Hepatocyte (in vitro differentiated cells): ENCODE measurements at regions not wholly inside any gene's neighbourhood (a gene's known extent, or its start where the extent isn't known, plus 50 kb on each side); places are given as distances from the start of the nearest gene placed in this dataset.

Source experiments
- DNase-seq: peaks from one replicate; pipeline ENCODE4 v3.0.0-alpha.2; 2016; ENCODE audit warnings: low spot score
- H2AFZ ChIP-seq: fragments of 200-600 bp; sonication (generic); 2 replicates; pipeline ENCODE4 v1.6.0; 2016; ENCODE audit warnings: antibody characterized with exemption, mild to moderate bottlenecking
- H3K27ac ChIP-seq: fragments of 200-600 bp; sonication (generic); 2 replicates; pipeline ENCODE4 v1.5.1; 2016; ENCODE audit warnings: mild to moderate bottlenecking
- H3K27me3 ChIP-seq: fragments of 200-600 bp; sonication (generic); 2 replicates; pipeline ENCODE4 v1.6.1; 2016
- H3K36me3 ChIP-seq: fragments of 200-600 bp; sonication (generic); replicated peaks from 2 replicates; pipeline ENCODE4 v1.5.1; 2016; ENCODE audit warnings: low read depth; ENCODE audit not compliant: insufficient read depth
- H3K4me1 ChIP-seq: fragments of 200-600 bp; sonication (generic); 2 replicates; pipeline ENCODE4 v1.5.1; 2016; ENCODE audit warnings: mild to moderate bottlenecking, moderate library complexity; ENCODE audit not compliant: insufficient read depth
- H3K4me2 ChIP-seq: fragments of 200-600 bp; sonication (generic); 2 replicates; pipeline ENCODE4 v1.6.0; 2016
- H3K4me3 ChIP-seq: fragments of 200-600 bp; sonication (generic); 2 replicates; pipeline ENCODE4 v1.5.1; 2016; ENCODE audit warnings: mild to moderate bottlenecking
- H3K79me2 ChIP-seq: fragments of 200-600 bp; sonication (generic); 2 replicates; pipeline ENCODE4 v1.6.0; 2017; ENCODE audit warnings: mild to moderate bottlenecking
- H3K9me2 ChIP-seq: fragments of 200-600 bp; sonication (generic); replicated peaks from 2 replicates; pipeline ENCODE4 v1.6.0; 2017; ENCODE audit warnings: mild to moderate bottlenecking; ENCODE audit not compliant: insufficient read depth
- H3K9me3 ChIP-seq: fragments of 200-600 bp; sonication (generic); 2 replicates; pipeline ENCODE4 v1.5.1; 2016; ENCODE audit warnings: low read depth, mild to moderate bottlenecking
- H4K20me1 ChIP-seq: fragments of 200-600 bp; sonication (generic); 2 replicates; pipeline ENCODE4 v1.6.0; 2016; ENCODE audit warnings: mild to moderate bottlenecking; ENCODE audit not compliant: insufficient read depth, poor library complexity, severe bottlenecking
- EZH2 ChIP-seq: fragments of 200-600 bp; sonication (generic); IDR thresholded peaks from 2 replicates; pipeline ENCODE4 v1.6.1; 2016; ENCODE audit warnings: antibody characterized with exemption, mild to moderate bottlenecking, borderline replicate concordance
- EZH2phosphoT487 ChIP-seq: fragments of 200-600 bp; sonication (generic); IDR thresholded peaks from one replicate; pipeline ENCODE4 v1.6.1; 2018; ENCODE audit warnings: antibody characterized with exemption, mild to moderate bottlenecking, low read depth, moderate library complexity; ENCODE audit not compliant: unreplicated experiment, severe bottlenecking
- WGBS: methylation state at CpG from one replicate; pipeline ENCODE4 v1.1.6; 2016; ENCODE audit warnings: low lambda C conversion rate; ENCODE audit errors: missing lambda C conversion rate; 5-methylcytosine and 5-hydroxymethylcytosine counted together
- TF ChIP-seq, protein P1 (sequence below): fragments of 200-600 bp; sonication (generic); IDR thresholded peaks from 2 replicates; pipeline ENCODE4 v1.5.1; 2016; ENCODE audit warnings: antibody characterized with exemption, mild to moderate bottlenecking; ENCODE audit not compliant: poor library complexity

DNA sequence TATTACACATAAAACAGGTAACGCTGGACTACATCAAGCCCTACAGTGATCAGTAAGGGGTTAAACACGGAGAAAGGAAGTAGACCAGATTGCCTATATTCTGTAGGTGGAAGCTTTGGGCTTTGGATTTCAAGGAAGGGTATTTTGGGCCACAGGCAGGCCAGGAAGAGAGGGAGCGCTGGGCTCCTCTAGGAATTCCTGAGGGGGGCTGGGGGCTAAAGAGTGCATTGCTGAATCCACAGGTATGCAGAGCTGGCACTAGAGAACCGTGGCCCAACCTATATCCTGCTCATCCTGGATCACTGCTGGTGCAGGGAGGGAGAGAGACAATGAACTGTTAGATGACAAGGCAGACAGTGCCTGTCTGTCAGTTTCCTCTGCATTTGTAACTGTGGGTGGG lies 367.1 kb downstream of the CSNK1G3 start:
- 76% methylated on average over 4 of the region's 4 CpGs for WGBS

DNA sequence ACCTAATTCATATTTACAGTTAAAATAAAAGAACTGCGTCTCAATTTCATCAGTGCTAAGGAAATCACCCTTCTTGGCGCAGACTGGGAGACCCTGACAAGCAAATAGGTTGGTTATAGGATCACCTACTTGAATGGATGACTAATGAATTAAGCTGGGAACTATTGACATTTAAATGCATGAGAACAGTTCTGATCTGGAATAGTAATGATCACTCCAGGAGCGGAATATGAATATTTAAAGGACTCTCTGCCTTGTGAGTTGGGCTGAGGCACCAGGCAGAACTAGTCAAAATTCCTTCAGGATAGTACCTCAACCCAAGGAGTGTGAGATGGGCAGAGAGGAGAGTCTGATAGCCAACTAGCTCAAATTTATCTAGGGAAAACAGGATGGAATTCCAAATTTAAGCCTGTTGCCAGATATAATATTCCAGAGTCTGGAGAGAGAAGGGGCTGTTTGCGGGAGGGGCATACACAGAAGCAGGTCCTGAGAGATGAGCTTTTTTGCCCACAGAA lies 364.4 kb downstream of the CSNK1G3 start:
- Histone ChIP-seq H3K9me2 (no peaks in the 10 kb centered on the region), H3K4me1 (peaks cover 22% of the 10 kb centered on the region), H4K20me1 (no peaks in the 10 kb centered on the region), H3K4me3 (no peak overlapping the region), H2AFZ (peak overlapping the region; percentile 18), H3K9me3 (no peaks in the 10 kb centered on the region), H3K79me2 (no peaks in the 10 kb centered on the region), H3K36me3 (no peaks in the 10 kb centered on the region), H3K4me2 (peak overlapping the region; percentile 51), H3K27me3 (no peaks in the 10 kb centered on the region), H3K27ac (peak overlapping the region; percentile 72)
- DNase-seq = no peak
- TF ChIP-seq, protein P1, sequence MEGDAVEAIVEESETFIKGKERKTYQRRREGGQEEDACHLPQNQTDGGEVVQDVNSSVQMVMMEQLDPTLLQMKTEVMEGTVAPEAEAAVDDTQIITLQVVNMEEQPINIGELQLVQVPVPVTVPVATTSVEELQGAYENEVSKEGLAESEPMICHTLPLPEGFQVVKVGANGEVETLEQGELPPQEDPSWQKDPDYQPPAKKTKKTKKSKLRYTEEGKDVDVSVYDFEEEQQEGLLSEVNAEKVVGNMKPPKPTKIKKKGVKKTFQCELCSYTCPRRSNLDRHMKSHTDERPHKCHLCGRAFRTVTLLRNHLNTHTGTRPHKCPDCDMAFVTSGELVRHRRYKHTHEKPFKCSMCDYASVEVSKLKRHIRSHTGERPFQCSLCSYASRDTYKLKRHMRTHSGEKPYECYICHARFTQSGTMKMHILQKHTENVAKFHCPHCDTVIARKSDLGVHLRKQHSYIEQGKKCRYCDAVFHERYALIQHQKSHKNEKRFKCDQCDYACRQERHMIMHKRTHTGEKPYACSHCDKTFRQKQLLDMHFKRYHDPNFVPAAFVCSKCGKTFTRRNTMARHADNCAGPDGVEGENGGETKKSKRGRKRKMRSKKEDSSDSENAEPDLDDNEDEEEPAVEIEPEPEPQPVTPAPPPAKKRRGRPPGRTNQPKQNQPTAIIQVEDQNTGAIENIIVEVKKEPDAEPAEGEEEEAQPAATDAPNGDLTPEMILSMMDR = no peak
- TF ChIP-seq EZH2 = no peak
- TF ChIP-seq EZH2phosphoT487 = no peak
- WGBS = 71% methylated on average over 4 of the region's 4 CpGs

More for the DNA sequence above, 367.1 kb downstream of the CSNK1G3 start:
- H3K27ac ChIP-seq = no peak overlapping the region
- H3K9me3 ChIP-seq = no peaks in the 10 kb centered on the region
- H3K27me3 ChIP-seq = no peaks in the 10 kb centered on the region
- no peak overlapping the region for H3K4me2 ChIP-seq
- H3K9me2 ChIP-seq = no peaks in the 10 kb centered on the region
- no peaks in the 10 kb centered on the region for H3K79me2 ChIP-seq
- TF ChIP-seq EZH2 = no peak
- TF ChIP-seq, protein P1 = no peak
- no peak for TF ChIP-seq EZH2phosphoT487
- H3K36me3 ChIP-seq = no peaks in the 10 kb centered on the region
- peaks cover 28% of the 10 kb centered on the region for H3K4me1 ChIP-seq
- no peak overlapping the region for H3K4me3 ChIP-seq
- no peaks in the 10 kb centered on the region for H4K20me1 ChIP-seq
- H2AFZ ChIP-seq = no peak overlapping the region
- no peak for DNase-seq

DNA sequence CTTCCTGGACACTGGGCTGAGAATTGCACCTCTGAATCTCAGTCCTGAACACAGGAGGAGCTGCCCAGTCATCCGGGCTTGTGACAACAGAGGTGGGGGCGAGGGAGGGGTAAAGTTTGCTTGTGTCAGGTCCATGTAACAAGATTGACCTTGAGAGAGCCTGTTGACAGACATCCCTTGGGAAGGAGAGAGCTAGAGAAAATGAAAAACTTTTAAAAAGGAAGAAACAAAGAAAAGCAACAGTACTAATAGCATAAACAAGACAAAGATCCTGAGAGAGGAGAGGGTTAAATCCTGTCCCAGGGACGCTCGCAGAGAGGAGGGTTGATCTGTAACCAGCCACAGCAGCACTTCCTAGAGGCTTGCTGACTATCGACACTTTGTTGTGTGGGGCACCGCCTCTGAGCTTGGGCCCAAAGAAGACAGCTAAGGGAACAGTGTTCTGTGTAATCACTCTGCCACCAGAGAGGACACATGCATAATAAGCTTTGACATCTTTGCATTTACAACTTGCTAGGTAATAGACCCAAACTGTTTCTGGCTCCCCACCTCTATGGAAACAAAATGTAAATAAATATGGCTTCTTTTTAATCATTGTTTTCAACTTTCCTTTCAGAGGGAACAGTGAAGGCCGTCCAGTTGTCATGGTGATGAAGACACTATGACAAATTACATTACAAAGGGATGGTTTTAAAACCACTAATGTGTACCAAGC lies 363.7 kb downstream of the CSNK1G3 start:
- H3K4me2 ChIP-seq = peak overlapping the region; percentile 51
- H3K9me2 ChIP-seq = no peaks in the 10 kb centered on the region
- H2AFZ ChIP-seq = peak overlapping the region; percentile 18
- peak overlapping the region; percentile 72 for H3K27ac ChIP-seq
- peaks cover 22% of the 10 kb centered on the region for H3K4me1 ChIP-seq
- DNase-seq = peak; percentile 60
- no peak overlapping the region for H3K4me3 ChIP-seq
- H3K79me2 ChIP-seq = no peaks in the 10 kb centered on the region
- H3K36me3 ChIP-seq = no peaks in the 10 kb centered on the region
- no peaks in the 10 kb centered on the region for H3K27me3 ChIP-seq
- 11% methylated on average over 7 of the region's 7 CpGs for WGBS
- no peaks in the 10 kb centered on the region for H4K20me1 ChIP-seq
- H3K9me3 ChIP-seq = no peaks in the 10 kb centered on the region
- TF ChIP-seq, protein P1 = no peak
- TF ChIP-seq EZH2phosphoT487 (no peak), EZH2 (no peak)
